ENCODE measurements at regions not wholly inside any gene's neighbourhood (a gene's known extent, or its start where the extent isn't known, plus 50 kb on each side); places are given as distances from the start of the nearest gene placed in this dataset.

- TF ChIP-seq ZNF565 (CRISPR knock-in tag; conservative IDR thresholded peaks at IDR 0.05; ENCODE audit: low read depth) (no peak), ZC3H10 (CRISPR knock-in tag; IDR thresholded peaks at IDR 0.05) (no peak), TSHZ2 (CRISPR knock-in tag; IDR thresholded peaks at IDR 0.05) (no peak), ZFP30 (CRISPR knock-in tag; IDR thresholded peaks at IDR 0.05) (no peak), PATZ1 (CRISPR knock-in tag; IDR thresholded peaks at IDR 0.05; ENCODE audit: borderline replicate concordance) (no peak), BACH2 (CRISPR knock-in tag; IDR thresholded peaks at IDR 0.05; ENCODE audit: borderline replicate concordance) (no peak), OSR1 (CRISPR knock-in tag; IDR thresholded peaks at IDR 0.05) (no peak), CREB5 (CRISPR knock-in tag; IDR thresholded peaks at IDR 0.05; ENCODE audit: low read depth) (no peak), SNAI2 (CRISPR knock-in tag; IDR thresholded peaks at IDR 0.05) (no peak), PPARA (CRISPR knock-in tag; IDR thresholded peaks at IDR 0.05; ENCODE audit: borderline replicate concordance) (no peak), CSRNP3 (CRISPR knock-in tag; IDR thresholded peaks at IDR 0.05) (no peak), RARB (CRISPR knock-in tag; IDR thresholded peaks at IDR 0.05) (no peak), CSDC2 (CRISPR knock-in tag; IDR thresholded peaks at IDR 0.05) (no peak), ZNF70 (CRISPR knock-in tag; IDR thresholded peaks at IDR 0.05) (no peak), ZFP3 (CRISPR knock-in tag; IDR thresholded peaks at IDR 0.05) (no peak), TOX (CRISPR knock-in tag; IDR thresholded peaks at IDR 0.05; ENCODE audit: borderline replicate concordance) (no peak), ESRRG (CRISPR knock-in tag; IDR thresholded peaks at IDR 0.05) (no peak), ZNF8 (CRISPR knock-in tag; IDR thresholded peaks at IDR 0.05) (no peak), POU6F1 (CRISPR knock-in tag; IDR thresholded peaks at IDR 0.05; ENCODE audit: borderline replicate concordance, low read depth) (no peak)
- no peak for ATAC-seq
Observed at GRCh38 chr2:134144651-134145050, 109.2 kb upstream of the MGAT5 start.

GRCh38 chr2:134145519-134145918 lies 108.4 kb upstream of the MGAT5 start:
- TF ChIP-seq TCF4 (CRISPR knock-in tag; IDR thresholded peaks at IDR 0.05; ENCODE audit: borderline replicate concordance) (no peak), ZC3H10 (CRISPR knock-in tag; IDR thresholded peaks at IDR 0.05) (no peak), ZNF70 (CRISPR knock-in tag; IDR thresholded peaks at IDR 0.05) (no peak), ARNTL (CRISPR knock-in tag; IDR thresholded peaks at IDR 0.05; ENCODE audit: borderline replicate concordance, low read depth) (no peak), CSDC2 (CRISPR knock-in tag; IDR thresholded peaks at IDR 0.05) (no peak), GLIS3 (CRISPR knock-in tag; IDR thresholded peaks at IDR 0.05) (no peak), ZFP30 (CRISPR knock-in tag; IDR thresholded peaks at IDR 0.05) (no peak), PATZ1 (CRISPR knock-in tag; IDR thresholded peaks at IDR 0.05; ENCODE audit: borderline replicate concordance) (no peak), CSRNP3 (CRISPR knock-in tag; IDR thresholded peaks at IDR 0.05) (no peak), RARB (CRISPR knock-in tag; IDR thresholded peaks at IDR 0.05) (no peak), SNAI2 (CRISPR knock-in tag; IDR thresholded peaks at IDR 0.05) (no peak), TSHZ2 (CRISPR knock-in tag; IDR thresholded peaks at IDR 0.05) (no peak), TOX (CRISPR knock-in tag; IDR thresholded peaks at IDR 0.05; ENCODE audit: borderline replicate concordance) (no peak), ESRRG (CRISPR knock-in tag; IDR thresholded peaks at IDR 0.05) (no peak)
- no peak for ATAC-seq

All from SK-N-SH treated with all-trans-retinoic acid at 6 μM for 48 hours (cell line).